ENCODE measurements at regions not wholly inside any gene's neighbourhood (a gene's known extent, or its start where the extent isn't known, plus 50 kb on each side); places are given as distances from the start of the nearest gene placed in this dataset.

DNA sequence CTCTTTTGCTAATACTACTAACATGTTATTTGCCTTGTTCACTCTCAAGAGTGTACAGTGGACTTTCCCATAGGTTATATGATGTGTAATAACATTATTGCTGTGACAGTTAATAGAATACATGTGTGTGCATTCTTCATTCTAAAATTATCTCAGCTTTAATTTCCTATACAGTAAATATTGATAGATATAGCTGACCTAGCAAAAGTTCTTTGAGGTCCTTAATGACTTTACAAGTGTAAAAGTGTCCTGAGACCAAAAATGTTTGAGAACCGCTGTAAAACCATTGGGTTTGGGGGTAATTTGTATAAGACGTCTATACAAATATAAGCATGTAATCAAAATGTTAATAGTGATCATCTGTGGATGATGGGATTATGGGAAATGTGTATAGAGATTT, 469.5 kb upstream of the PROK2 start:
- H3K4me1 ChIP-seq (ENCODE audit: control insufficient read depth in 1 of 2, insufficient read depth in 2 of 2, low read depth in 1 of 2, low read length in 1 of 2) = peaks cover 0 to 23% of the 10 kb centered on the region in 2 experiments; a peak in 3 of 4 replicates
- H2AFZ ChIP-seq (ENCODE audit: low read depth) = no peak overlapping the region
- TF ChIP-seq EZH2phosphoT487 (IDR thresholded peaks at IDR 0.05; ENCODE audit: borderline replicate concordance, low read depth) (no peak), ELF1 (IDR thresholded peaks at IDR 0.05) (no peak), FOXM1 (IDR thresholded peaks at IDR 0.05; ENCODE audit: low read depth) (no peak), USF1 (IDR thresholded peaks at IDR 0.05; ENCODE audit: borderline replicate concordance, low read depth) (no peak), TCF12 (IDR thresholded peaks at IDR 0.05) (no peak), JUND (IDR thresholded peaks at IDR 0.05) (no peak), GABPA (IDR thresholded peaks at IDR 0.05; ENCODE audit: low read depth) (no peak), REST (IDR thresholded peaks at IDR 0.05; ENCODE audit: low read depth, low read length) (no peak), CTCF (IDR thresholded peaks at IDR 0.05) (no peak), TAF1 (IDR thresholded peaks at IDR 0.05; ENCODE audit: borderline replicate concordance, low read depth, low read length) (no peak), RXRA (IDR thresholded peaks at IDR 0.05; ENCODE audit: borderline replicate concordance, low read depth) (no peak), YY1 (IDR thresholded peaks at IDR 0.05; ENCODE audit: low read depth) (no peak), NRF1 (IDR thresholded peaks at IDR 0.05; ENCODE audit: low read depth, low read length) (no peak), NFIC (IDR thresholded peaks at IDR 0.05; ENCODE audit: borderline replicate concordance) (no peak)
- TF ChIP-seq, protein P1, sequence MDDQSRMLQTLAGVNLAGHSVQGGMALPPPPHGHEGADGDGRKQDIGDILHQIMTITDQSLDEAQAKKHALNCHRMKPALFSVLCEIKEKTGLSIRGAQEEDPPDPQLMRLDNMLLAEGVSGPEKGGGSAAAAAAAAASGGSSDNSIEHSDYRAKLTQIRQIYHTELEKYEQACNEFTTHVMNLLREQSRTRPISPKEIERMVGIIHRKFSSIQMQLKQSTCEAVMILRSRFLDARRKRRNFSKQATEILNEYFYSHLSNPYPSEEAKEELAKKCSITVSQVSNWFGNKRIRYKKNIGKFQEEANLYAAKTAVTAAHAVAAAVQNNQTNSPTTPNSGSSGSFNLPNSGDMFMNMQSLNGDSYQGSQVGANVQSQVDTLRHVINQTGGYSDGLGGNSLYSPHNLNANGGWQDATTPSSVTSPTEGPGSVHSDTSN (IDR thresholded peaks at IDR 0.05) = no peak
- TF ChIP-seq, protein P2, sequence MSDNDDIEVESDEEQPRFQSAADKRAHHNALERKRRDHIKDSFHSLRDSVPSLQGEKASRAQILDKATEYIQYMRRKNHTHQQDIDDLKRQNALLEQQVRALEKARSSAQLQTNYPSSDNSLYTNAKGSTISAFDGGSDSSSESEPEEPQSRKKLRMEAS (IDR thresholded peaks at IDR 0.05; ENCODE audit: low read depth) = no peak
- H3K9ac ChIP-seq = no peak overlapping the region
- no peaks in the 10 kb centered on the region for H3K9me2 ChIP-seq
- H3K36me3 ChIP-seq (replicated peaks in 1 of 2; ENCODE audit: control insufficient read depth in 1 of 2, insufficient read depth in 2 of 2, low read length in 1 of 2) = no peaks in the 10 kb centered on the region
- H3K27me3 ChIP-seq (ENCODE audit: insufficient read depth) = peaks cover 4% of the 10 kb centered on the region; the same call in 1 of the 2 replicates
- H3K4me3 ChIP-seq (ENCODE audit: low read depth in 2 of 2, low read length in 1 of 2) = no peak overlapping the region
- no peak for DNase-seq
- ChIA-PET POLR2A (no interaction called here), CTCF (interaction anchor here (1.3 to 2.6 kb wide), 2 partner anchors 9 to 69 kb away, joined by 3 to 7 read pairs; no protein-coding TSS in a partner anchor)
- 75% methylated on average over 2 of the region's 2 CpGs for WGBS (ENCODE audit: low lambda C conversion rate)
- H3K79me2 ChIP-seq (ENCODE audit: insufficient read depth) = no peaks in the 10 kb centered on the region
- H3K9me3 ChIP-seq = no peaks in the 10 kb centered on the region
- no peaks in the 10 kb centered on the region for H3F3A ChIP-seq (replicated peaks; ENCODE audit: insufficient read depth)
- H3K4me2 ChIP-seq = no peak overlapping the region
- no peak overlapping the region for H3K27ac ChIP-seq (ENCODE audit: low read depth in 2 of 2, low read length in 1 of 2)
- no peaks in the 10 kb centered on the region for H4K20me1 ChIP-seq (ENCODE audit: insufficient read depth)
